Neural cell (in vitro differentiated cells): ENCODE measurements at regions not wholly inside any gene's neighbourhood (a gene's known extent, or its start where the extent isn't known, plus 50 kb on each side); places are given as distances from the start of the nearest gene placed in this dataset.

Experiments
- H2AFZ ChIP-seq: fragments of 200-600, 300-800 bp; sonication (generic), shearing (Covaris generic); 2 replicates; pipeline ENCODE4 v1.6.0; 2014; ENCODE audit warnings: low read depth, mild to moderate bottlenecking, antibody characterized with exemption, low read length, moderate library complexity
- H3F3A ChIP-seq: fragments of 200-600 bp; shearing (Covaris generic); 2 replicates; pipeline ENCODE4 v1.6.1; 2016; ENCODE audit warnings: mild to moderate bottlenecking, moderate library complexity, mixed read lengths, antibody characterized with exemption, low read length; ENCODE audit not compliant: insufficient read depth, poor library complexity, severe bottlenecking
- H3K27ac ChIP-seq: fragments of 200-600, 300-800 bp; sonication (generic), shearing (Covaris generic); 2 replicates; pipeline ENCODE4 v1.5.1; 2014; ENCODE audit warnings: mild to moderate bottlenecking, low read length, moderate library complexity
- H3K27me3 ChIP-seq: fragments of 300-800, 200-600 bp; sonication (generic), shearing (Covaris generic); 2 replicates; pipeline ENCODE4 v1.6.0; 2014; ENCODE audit warnings: mild to moderate bottlenecking, low read depth, low read length, moderate library complexity; ENCODE audit not compliant: insufficient read depth
- H3K36me3 ChIP-seq: fragments of 300-800, 200-600 bp; sonication (generic), shearing (Covaris generic); 2 replicates; pipeline ENCODE4 v1.5.1; 2014; ENCODE audit warnings: mild to moderate bottlenecking, antibody characterized with exemption, low read length, moderate library complexity; ENCODE audit not compliant: insufficient read depth
- H3K4me2 ChIP-seq: fragments of 300-800, 200-600 bp; sonication (generic), shearing (Covaris generic); 2 replicates; pipeline ENCODE4 v1.6.0; 2014; ENCODE audit warnings: mild to moderate bottlenecking, low read length
- H3K4me3 ChIP-seq: fragments of 300-800, 200-600 bp; sonication (generic), shearing (Covaris generic); 2 replicates; pipeline ENCODE4 v1.5.1; 2014; ENCODE audit warnings: mild to moderate bottlenecking, low read length, moderate library complexity
- H3K79me2 ChIP-seq: fragments of 200-600 bp; shearing (Covaris generic); replicated peaks from 2 replicates; pipeline ENCODE4 v1.6.0; 2014; ENCODE audit warnings: mild to moderate bottlenecking, low read length, moderate library complexity; ENCODE audit not compliant: insufficient read depth
- H3K9ac ChIP-seq: fragments of 300-800, 200-600 bp; sonication (generic), shearing (Covaris generic); 2 replicates; pipeline ENCODE4 v1.6.1; 2016; ENCODE audit warnings: mild to moderate bottlenecking, low read length, mixed read lengths
- H3K9me2 ChIP-seq: fragments of 200-600 bp; shearing (Covaris generic); 2 replicates; pipeline ENCODE4 v1.6.1; 2016; ENCODE audit warnings: mild to moderate bottlenecking, low read length, mixed read lengths; ENCODE audit not compliant: insufficient read depth
- H3K9me3 ChIP-seq: fragments of 200-600, 300-800 bp; sonication (generic), shearing (Covaris generic); 2 replicates; pipeline ENCODE4 v1.6.1; 2016; ENCODE audit warnings: mild to moderate bottlenecking, mixed run types, low read length, moderate library complexity, mixed read lengths
- H4K20me1 ChIP-seq: fragments of 200-600 bp; shearing (Covaris generic); 2 replicates; pipeline ENCODE4 v1.6.1; 2016; ENCODE audit warnings: mild to moderate bottlenecking, mixed run types; ENCODE audit not compliant: insufficient read depth
- EP300 ChIP-seq: fragments of 450-650 bp; conservative IDR thresholded peaks from 2 replicates; pipeline ENCODE4 v1.6.1; 2014; ENCODE audit warnings: antibody characterized with exemption, mild to moderate bottlenecking, moderate library complexity; ENCODE audit not compliant: poor library complexity, severe bottlenecking
- EZH2 ChIP-seq: fragments of 200-600, 300-800 bp; shearing (Covaris generic), sonication (generic); IDR thresholded peaks from 2 replicates; pipeline ENCODE4 v1.6.1; 2014; ENCODE audit warnings: antibody characterized with exemption, low read length, borderline replicate concordance, mild to moderate bottlenecking; ENCODE audit not compliant: insufficient read depth, poor library complexity, severe bottlenecking
- MXI1 ChIP-seq: fragments of 450-650 bp; conservative IDR thresholded peaks from 2 replicates; pipeline ENCODE4 v1.6.1; 2014; ENCODE audit warnings: antibody characterized with exemption, mild to moderate bottlenecking; ENCODE audit not compliant: poor library complexity, severe bottlenecking
- POLR2AphosphoS5 ChIP-seq: IDR thresholded peaks from 2 replicates; pipeline ENCODE4 v1.6.1; 2012
- RAD21 ChIP-seq: fragments of 450-650 bp; conservative IDR thresholded peaks from 2 replicates; pipeline ENCODE4 v1.6.1; 2014; ENCODE audit warnings: antibody characterized with exemption, mild to moderate bottlenecking, moderate library complexity
- SMC3 ChIP-seq: fragments of 450-650 bp; conservative IDR thresholded peaks from 2 replicates; pipeline ENCODE4 v1.6.1; 2014; ENCODE audit warnings: antibody characterized with exemption, mild to moderate bottlenecking, moderate library complexity; ENCODE audit not compliant: poor library complexity
- TAF1 ChIP-seq: IDR thresholded peaks from 2 replicates; pipeline ENCODE4 v1.6.1; 2012; ENCODE audit warnings: low read depth
- TF ChIP-seq, protein P1 (sequence below): IDR thresholded peaks from 2 replicates; pipeline ENCODE4 v1.6.1; 2012; ENCODE audit warnings: borderline replicate concordance
- TF ChIP-seq, protein P2 (sequence below): fragments of 450-650 bp; IDR thresholded peaks from 2 replicates; pipeline ENCODE4 v1.5.1; 2014; ENCODE audit warnings: antibody characterized with exemption, mild to moderate bottlenecking, moderate library complexity; ENCODE audit not compliant: poor library complexity, severe bottlenecking

DNA sequence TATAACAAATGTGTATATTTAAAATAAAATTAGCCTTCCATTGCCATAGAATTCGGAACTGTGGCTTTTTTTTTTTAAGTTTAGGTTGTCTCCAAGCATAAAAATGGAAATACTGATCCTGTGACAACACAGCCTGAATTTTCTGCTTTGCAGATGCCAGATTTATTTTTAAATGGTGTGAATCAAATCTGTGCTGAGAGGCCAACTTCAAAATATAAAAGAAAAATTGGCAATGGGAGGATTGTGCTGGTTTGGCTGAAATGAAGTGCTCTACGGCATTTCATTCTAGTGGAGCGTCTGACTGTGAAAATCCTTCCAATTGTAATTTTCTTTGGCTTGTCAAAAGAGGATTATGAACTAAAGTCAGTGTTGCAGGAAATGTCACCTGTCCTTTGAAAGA, 580.3 kb upstream of the ZFP42 start:
- Histone ChIP-seq H3K9me3 (no peaks in the 10 kb centered on the region), H3K4me3 (no peak overlapping the region), H3F3A (no peaks in the 10 kb centered on the region), H2AFZ (no peak overlapping the region), H3K27ac (no peak overlapping the region), H3K27me3 (no peaks in the 10 kb centered on the region), H3K9me2 (no peaks in the 10 kb centered on the region), H3K9ac (no peak overlapping the region), H3K79me2 (no peaks in the 10 kb centered on the region), H3K4me2 (no peak overlapping the region), H3K36me3 (no peaks in the 10 kb centered on the region), H4K20me1 (no peaks in the 10 kb centered on the region)
- no peak for TF ChIP-seq EZH2
- no peak for TF ChIP-seq EP300
- no peak for TF ChIP-seq TAF1
- no peak for TF ChIP-seq POLR2AphosphoS5
- TF ChIP-seq RAD21 = no peak
- TF ChIP-seq SMC3 = no peak
- TF ChIP-seq, protein P1, sequence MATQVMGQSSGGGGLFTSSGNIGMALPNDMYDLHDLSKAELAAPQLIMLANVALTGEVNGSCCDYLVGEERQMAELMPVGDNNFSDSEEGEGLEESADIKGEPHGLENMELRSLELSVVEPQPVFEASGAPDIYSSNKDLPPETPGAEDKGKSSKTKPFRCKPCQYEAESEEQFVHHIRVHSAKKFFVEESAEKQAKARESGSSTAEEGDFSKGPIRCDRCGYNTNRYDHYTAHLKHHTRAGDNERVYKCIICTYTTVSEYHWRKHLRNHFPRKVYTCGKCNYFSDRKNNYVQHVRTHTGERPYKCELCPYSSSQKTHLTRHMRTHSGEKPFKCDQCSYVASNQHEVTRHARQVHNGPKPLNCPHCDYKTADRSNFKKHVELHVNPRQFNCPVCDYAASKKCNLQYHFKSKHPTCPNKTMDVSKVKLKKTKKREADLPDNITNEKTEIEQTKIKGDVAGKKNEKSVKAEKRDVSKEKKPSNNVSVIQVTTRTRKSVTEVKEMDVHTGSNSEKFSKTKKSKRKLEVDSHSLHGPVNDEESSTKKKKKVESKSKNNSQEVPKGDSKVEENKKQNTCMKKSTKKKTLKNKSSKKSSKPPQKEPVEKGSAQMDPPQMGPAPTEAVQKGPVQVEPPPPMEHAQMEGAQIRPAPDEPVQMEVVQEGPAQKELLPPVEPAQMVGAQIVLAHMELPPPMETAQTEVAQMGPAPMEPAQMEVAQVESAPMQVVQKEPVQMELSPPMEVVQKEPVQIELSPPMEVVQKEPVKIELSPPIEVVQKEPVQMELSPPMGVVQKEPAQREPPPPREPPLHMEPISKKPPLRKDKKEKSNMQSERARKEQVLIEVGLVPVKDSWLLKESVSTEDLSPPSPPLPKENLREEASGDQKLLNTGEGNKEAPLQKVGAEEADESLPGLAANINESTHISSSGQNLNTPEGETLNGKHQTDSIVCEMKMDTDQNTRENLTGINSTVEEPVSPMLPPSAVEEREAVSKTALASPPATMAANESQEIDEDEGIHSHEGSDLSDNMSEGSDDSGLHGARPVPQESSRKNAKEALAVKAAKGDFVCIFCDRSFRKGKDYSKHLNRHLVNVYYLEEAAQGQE = no peak
- no peak for TF ChIP-seq MXI1
- TF ChIP-seq, protein P2, sequence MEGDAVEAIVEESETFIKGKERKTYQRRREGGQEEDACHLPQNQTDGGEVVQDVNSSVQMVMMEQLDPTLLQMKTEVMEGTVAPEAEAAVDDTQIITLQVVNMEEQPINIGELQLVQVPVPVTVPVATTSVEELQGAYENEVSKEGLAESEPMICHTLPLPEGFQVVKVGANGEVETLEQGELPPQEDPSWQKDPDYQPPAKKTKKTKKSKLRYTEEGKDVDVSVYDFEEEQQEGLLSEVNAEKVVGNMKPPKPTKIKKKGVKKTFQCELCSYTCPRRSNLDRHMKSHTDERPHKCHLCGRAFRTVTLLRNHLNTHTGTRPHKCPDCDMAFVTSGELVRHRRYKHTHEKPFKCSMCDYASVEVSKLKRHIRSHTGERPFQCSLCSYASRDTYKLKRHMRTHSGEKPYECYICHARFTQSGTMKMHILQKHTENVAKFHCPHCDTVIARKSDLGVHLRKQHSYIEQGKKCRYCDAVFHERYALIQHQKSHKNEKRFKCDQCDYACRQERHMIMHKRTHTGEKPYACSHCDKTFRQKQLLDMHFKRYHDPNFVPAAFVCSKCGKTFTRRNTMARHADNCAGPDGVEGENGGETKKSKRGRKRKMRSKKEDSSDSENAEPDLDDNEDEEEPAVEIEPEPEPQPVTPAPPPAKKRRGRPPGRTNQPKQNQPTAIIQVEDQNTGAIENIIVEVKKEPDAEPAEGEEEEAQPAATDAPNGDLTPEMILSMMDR = no peak

DNA sequence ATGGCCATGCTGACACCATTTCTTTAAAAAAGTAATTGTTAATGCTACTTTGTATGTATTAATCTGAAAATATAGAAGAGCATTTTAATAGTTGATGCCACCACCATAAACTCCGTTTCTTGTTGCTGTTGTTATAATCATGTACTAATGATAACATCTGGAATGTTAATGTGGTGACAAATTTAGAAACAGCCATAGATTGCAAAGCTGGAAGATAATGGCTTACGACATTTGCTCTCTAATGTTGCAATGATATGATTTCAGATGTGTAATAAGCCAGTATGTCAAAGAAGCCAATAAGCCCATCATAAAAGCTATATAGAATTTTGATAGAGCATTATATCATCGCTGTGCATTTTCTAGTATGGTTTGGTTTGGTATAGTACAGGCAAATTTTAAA, 579.4 kb upstream of the ZFP42 start:
- Histone ChIP-seq H3K79me2 (no peaks in the 10 kb centered on the region), H3K27ac (no peak overlapping the region)

More for the DNA sequence above, 579.4 kb upstream of the ZFP42 start:
- no peak overlapping the region for H2AFZ ChIP-seq
- H3K4me2 ChIP-seq = no peak overlapping the region
- H3K36me3 ChIP-seq = no peaks in the 10 kb centered on the region
- H3K9me2 ChIP-seq = no peaks in the 10 kb centered on the region
- no peak for TF ChIP-seq SMC3
- no peak for TF ChIP-seq TAF1
- TF ChIP-seq, protein P2 = no peak
- TF ChIP-seq, protein P1 = no peak
- TF ChIP-seq POLR2AphosphoS5 = no peak
- no peak for TF ChIP-seq RAD21
- TF ChIP-seq EP300 = no peak
- no peak for TF ChIP-seq MXI1
- TF ChIP-seq EZH2 = no peak
- H3K9ac ChIP-seq = no peak overlapping the region
- no peaks in the 10 kb centered on the region for H3K9me3 ChIP-seq
- no peaks in the 10 kb centered on the region for H4K20me1 ChIP-seq
- no peaks in the 10 kb centered on the region for H3K27me3 ChIP-seq
- H3K4me3 ChIP-seq = no peak overlapping the region
- no peaks in the 10 kb centered on the region for H3F3A ChIP-seq
